ENCODE measurements at regions not wholly inside any gene's neighbourhood (a gene's known extent, or its start where the extent isn't known, plus 50 kb on each side); places are given as distances from the start of the nearest gene placed in this dataset.
A peak's percentile ranks its signal among the peaks of the same experiment; 100 is the strongest.

DNA sequence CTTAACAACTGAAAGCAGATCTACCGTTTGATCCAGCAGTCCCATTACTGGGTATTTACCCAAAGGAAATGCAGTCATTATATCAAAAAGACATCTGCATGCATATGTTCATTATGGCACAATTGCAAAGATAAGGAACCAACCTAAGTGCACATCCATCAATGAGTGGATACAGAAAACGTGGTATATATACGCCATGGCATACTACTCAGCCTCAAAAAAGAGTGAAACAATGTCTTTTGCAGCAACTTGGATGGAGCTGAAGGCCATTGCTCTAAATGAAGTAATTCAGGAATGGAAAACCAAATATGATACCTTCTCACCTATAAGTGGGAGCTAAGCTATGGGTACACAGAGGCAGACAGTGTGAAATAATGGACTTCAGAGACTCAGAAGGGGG is 169.3 kb downstream of the ZBTB18 start:
- no peak for DNase-seq

DNA sequence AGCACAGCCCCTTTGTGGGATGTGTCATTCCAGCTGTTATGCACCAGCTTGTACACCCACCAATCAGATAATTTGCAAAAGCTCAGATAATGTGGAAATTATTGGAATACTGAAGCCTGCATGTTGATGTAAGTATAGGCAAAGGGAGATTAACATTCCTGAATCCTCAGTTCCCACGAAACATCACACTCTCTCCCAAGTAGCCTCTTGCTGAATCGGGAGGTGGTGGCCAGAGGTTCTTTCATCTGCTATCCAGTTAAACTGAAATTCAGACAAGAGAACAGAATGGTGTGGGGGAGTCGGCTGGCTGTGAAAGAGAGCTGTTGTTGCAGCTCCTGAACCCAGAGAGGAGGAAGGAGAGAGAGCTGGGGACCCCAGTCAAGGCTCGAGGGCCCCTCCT is 170.9 kb downstream of the ZBTB18 start:
- DNase-seq = no peak

DNA sequence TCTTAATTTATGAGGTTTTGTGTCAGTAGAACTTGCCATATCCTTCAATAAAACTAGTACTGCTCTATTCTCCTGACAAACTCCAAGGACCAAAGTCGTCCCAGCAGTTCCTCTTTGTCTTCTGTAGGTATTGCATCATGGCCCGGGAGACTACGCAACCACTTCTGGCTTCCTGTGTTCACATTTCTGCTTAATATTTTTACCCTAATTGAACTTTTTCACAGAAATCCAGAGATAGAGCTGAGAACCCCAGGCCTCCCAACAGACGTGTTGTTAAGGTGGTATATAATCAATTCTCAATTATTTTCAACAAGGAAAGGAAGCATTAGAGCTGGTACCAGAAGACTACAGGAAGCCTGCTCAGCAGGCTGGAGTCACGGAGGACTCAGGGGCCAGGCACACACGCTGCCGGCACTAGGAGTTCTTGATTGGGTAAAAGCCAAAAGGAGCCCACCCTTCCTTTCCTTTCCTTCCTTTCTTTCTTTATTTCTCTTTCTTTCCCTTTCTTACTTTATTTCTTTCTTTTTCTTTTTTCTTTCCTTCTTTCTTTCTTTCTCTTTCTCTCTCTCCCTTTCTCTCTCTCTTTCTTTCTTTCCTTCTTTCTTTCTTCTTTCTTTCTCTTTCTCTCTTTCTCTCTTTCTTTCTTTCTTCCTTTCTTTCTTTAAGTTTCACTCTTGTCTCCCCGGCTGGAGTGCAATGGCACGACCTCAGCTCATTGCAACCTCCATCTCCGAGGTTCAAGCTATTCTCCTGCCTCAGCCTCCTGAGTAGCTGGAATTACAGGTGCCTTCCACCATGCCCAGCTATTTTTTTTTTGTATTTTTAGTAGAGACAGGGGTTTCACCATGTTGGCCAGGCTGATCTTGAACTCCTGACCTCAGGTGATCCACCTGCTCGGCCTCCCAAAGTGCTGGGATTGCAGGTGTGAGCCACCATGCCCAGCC is 173.7 kb downstream of the ZBTB18 start:
- DNase-seq = peak in 1 of 3 donors; percentile 39

DNA sequence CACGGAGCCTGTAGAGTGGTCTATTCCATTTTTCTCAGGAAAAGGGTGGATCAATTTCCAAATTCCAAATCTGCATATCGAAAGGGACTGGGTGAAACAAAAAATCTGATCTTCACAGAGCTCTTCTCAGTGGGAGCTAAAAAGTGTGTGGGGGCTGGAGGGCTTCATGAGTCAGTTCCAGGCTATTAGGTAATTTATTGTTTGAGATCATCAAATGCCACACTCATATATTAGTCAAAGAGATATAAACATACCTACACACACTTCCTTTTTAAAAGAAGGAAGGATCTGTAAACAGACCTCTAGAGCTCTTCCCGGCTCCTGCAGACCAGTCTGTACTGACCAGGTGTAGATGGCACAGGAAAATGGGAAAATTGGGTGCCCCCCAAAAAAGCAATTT is 175.4 kb downstream of the ZBTB18 start:
- DNase-seq = no peak

DNA sequence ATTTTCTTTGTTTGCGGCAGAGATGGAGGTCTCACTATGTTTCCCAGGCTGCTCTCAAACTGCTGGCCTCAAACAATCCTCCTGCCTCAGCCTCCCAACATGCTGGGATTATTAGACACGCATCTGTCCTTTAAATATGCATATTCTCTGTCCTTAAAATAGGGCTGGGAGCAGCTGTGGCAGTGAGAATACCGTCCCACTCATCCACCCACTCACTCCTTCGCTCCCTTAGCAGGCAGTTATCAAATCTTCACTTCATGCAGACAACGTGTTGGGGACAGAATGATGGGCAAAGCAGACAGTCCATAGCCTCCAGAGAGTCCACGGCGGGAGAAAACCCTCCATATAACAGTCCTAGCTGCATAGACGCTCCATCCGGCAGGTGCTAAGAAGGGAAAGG is 179.4 kb downstream of the ZBTB18 start:
- DNase-seq = no peak

DNA sequence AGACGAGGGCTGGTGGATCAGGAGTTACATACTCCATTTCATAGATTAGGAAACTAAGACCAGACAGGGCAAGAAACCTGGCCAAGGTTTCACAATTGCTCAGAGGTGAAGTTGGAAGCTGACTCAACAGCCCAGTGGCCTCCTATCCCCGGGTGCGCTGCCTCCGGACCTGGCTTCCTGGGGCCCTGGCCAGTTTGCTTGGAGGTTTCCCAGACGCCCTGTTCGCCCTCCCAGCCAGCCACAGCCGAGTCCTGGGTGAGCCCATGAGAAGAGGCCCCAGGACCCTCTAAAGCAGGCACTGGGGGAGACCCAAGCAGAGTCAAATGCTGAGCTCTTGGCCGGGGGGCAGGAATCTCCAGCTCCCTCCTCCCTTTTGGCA is 180.1 kb downstream of the ZBTB18 start:
- DNase-seq = no peak

DNA sequence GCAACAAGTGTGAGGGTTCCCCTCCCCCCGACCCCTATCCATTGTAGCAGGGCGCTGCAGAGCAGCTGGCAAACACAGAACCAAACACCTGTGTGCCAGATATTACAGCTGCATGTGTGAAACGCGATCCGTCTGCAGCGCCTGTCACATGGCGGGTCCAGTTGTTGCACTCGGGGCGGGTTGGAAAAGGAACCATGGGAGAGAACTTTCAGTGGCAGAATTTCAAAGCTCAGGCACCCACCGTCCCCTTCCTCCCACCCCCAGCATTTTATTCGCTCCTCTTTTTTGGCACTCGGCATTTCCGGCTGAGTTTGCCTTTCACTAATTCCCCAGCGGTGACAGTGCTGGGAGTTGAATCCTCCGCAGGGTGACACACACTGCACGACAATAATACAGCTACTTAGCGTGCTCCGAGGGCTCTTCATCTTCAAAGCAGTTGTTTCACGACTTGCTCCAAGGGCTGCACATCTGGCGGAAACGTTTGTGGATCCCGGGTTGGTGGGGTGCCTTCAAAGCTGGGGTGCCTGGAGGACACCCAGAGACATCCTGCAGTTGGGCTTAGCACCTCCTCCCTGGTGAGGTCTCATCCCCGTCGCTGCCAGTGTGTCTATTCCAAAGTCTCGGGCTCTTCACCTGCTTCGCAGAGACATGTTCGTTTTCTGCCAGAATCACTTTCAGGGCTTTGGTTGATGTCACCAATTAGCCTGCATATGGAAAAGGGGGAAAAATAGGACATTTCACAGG is 180.7 kb downstream of the ZBTB18 start:
- DNase-seq = peak; percentile 65 to 82 (median 76)

DNA sequence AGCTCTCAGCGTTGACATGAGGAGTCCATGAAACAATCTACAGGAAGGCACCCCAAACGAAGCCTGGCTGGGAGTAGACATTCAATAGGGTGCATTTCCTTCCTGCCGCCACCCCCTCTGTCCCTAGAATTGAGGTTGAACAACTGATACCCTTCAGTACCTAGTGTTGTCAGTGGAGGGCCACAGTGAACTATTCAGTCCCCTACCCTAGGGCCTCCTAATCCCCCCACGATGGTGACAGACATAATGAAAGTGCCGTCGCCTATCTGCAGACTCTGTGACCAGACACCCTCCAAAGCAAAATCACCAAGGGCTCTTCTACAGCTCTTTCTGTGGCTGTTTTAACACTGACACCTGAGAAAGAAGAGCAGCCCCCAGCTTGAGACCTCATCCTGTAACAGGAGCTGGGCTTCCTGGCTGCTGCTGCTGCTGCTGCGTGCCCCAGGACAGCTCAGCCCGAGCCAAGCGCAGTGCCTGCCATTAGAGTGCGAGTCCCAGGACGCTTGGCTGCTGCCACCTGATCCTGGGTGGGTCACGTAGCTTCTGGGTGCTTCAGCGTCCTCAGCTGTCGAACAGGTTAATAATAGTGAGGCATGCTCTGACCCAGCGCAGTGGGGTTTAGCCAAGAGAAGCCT is 183.0 kb downstream of the ZBTB18 start:
- DNase-seq = peak; percentile 43 to 51 (median 50)

DNA sequence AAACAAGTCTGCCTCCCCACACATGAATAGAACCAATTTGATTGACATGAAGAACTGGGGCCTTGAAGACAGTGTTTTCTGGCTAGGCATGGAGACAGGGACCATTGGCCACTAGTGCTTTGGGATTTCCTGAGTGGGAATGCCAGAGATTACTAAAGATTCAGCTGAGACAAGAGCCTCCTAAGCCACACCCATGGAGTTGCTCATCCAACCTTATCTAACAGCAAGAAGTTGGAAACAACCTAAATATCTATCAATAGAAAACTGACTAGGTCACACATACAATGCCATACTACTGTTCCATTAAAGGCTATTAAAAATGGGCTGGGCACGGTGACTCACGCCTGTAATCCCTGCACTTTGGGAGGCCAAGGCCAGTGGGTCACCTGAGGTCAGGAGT is 184.1 kb downstream of the ZBTB18 start:
- no peak for DNase-seq

DNA sequence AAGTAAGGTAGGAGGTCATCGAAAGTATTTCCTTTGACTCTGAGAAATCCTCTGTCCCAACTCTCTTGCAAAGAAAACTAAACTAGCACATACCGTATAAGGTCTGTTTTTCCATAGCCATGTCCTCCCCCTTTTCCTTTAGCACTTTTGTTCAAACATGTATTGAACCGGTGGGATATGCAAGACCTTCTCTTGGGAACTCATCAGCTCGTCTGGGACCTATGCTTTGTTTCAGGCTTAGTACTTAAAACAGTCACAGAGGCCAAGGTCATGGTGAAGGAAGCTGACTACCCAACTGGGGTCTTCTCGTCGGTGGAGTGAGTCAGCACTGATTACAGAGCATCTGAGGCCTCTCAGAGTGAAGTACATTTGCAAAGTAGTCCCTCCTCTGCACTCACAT is 185.0 kb downstream of the ZBTB18 start:
- no peak for DNase-seq

DNA sequence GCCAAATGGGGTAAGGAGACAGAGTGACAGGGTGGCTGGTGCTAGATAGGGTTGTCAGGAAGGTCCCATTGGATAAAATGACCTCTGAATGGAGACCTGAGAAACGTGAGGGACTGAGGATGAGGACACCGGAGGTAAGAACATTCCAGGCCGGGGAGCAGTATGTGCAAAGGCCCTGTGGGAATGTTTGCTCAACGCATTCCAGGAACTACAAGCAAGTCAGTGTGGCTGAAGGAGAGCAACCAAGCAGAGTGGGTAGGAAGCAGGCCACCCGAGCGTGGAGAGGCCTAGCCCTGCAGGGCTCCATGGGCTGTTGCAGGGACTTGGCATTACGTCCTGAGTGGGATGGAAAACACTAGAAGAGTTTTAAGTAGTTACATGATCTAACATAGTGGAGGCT is 185.6 kb downstream of the ZBTB18 start:
- DNase-seq = no peak

DNA sequence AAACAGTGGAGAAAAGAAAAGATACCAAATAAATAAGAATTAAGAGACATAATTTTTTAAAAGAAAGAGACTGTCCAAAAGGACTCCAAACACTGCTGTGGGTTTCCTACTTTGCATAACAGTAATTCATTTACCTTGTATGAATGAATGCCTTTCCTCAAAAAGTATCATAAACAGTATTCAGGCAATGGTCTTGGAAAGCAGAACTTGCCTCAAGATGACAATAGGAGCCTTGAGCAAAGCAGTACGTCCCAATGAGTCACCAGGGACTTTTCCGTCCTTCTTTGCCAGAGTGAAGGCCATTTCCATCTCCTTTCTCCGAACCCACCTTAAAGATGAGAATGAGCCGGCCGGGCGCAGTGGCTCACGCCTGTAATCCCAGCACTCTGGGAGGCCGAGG is 186.4 kb downstream of the ZBTB18 start:
- no peak for DNase-seq

DNA sequence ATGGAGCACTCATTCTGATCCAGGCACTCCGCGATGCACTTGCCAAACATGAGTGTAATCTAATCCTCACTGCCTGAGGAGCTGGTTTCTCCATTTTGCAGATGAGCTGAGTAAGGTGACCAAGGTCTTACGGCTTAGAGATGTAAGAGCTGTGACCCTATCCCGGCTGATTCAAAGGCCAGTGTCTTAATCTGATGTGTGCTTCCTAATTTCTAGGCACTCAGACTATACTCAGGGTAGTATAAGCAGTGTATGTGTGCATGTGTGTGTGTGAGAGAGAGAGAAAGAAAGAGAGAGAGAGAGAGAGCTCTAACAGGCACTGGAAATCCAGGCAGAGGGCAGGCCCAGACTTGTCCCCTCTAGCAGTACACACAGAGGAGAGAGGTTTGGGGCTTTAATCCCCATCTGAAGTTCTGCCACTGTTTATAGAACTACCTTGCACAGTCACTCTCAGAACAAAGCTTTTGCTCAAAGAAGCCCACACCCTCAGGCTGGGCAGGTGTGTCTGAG is 188.2 kb downstream of the ZBTB18 start:
- no peak for DNase-seq

DNA sequence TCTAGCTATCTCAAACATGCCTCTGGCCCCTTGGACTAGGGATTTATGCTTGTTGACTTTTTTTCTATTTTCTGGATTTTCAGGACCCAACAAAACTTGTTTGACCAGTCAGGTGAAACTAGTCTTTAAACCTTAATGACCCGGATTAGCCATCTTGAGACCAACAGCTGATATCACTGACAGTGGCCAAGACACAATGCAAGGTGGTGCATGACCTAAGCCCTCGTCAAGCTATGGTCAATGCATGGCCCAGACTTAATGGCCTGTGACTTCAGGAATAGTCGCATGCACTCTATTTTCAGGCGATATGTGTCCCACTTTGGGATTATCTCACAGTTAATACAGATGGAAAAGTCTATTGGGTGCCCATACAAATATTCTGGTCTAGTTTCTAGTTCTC is 190.4 kb downstream of the ZBTB18 start:
- DNase-seq = no peak

DNA sequence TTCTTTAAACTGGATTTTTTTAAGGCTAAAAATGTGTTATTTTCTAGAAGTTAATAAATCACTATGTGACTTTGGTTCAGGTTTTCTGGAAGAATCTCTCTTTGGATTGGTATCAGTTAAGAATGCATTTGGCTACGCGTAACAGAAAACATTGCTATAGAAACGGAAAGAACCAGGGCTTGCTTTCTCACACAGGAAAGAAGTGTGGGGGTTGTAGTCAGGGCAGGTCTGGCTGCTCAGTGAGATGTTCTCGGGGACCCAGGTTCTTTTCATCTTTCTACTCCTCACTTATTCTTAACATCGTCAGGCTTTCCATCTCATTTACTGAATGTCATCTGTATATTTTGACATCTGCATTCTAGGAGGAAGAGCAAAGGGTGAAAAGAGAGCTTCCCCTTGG is 191.4 kb downstream of the ZBTB18 start:
- DNase-seq = no peak

DNA sequence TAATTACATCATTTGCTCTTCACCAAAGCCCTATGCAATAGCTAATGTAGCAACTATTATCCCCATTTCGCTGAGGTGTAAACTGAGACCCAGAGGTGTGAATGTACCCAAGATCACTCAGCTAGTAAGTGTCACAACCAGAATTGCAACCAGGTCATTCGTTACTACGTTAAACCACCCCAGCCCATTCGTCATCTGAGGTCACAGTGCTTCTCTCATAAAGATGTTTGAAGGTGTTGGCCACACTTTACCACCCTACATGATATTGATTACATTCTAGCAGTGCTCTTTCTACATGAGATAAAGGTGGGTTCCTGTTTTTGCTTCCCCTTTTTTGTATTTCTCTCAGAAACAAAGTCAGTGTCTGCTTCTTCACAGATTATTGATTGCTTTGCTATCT is 195.3 kb downstream of the ZBTB18 start:
- no peak for DNase-seq

DNA sequence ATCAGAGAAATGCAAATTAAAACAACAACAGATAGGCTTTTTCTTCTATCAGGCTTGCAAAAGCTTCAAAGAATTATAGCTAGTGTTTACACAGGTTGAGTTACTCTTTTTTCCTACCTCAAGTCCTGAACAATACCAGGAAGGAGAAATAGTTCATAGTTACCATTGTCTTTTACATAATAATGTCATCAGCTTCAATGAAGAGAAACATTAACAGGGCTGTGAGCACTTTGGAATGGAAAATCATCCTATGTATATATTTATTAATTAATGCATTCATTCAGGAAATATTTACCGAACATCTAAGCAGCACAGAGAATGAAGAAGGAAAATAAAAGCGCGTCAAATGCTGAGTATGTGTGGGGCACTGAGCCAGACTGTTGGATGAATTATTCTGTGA is 197.3 kb downstream of the ZBTB18 start:
- no peak for DNase-seq

DNA sequence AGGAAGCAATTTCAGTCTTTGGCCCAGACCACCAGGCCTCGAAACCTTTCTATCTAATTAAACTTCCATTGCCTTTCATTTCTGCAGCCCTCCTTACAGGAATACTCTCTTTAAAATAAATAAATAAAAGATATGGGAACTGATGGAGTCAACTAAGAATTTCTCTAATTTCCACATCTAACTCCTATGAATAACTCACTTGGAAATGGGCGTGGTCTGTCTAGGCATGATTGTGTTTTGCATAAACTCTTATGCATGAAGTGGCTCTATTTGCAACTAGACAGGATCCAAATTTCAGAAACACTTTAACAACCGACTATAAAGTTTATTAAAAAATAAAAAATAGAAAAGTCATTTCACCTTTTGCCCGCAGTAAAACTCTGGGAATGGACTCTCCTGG is 199.5 kb downstream of the ADSS2 start:
- no peak for DNase-seq

DNA sequence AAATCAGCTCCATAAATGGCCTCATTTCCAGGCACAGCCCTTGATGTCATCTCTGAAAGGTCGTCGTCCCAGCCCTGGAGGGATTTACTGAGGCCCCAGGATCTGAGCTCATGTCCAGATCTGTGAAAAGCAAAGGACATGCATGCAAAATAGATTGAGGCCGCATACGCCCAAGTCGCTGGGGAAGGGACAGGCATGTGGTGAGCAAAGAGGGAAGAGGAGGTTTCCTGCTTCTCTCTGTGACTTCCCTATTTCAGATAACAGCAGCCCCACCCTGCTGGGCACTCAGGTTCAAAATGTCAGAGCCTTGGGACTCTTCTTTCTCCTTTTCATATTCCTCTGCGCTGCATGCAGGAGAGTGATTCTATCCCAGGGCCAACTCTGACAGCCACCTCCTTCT is 197.2 kb downstream of the ADSS2 start:
- DNase-seq = peak in 1 of 3 donors; percentile 30

DNA sequence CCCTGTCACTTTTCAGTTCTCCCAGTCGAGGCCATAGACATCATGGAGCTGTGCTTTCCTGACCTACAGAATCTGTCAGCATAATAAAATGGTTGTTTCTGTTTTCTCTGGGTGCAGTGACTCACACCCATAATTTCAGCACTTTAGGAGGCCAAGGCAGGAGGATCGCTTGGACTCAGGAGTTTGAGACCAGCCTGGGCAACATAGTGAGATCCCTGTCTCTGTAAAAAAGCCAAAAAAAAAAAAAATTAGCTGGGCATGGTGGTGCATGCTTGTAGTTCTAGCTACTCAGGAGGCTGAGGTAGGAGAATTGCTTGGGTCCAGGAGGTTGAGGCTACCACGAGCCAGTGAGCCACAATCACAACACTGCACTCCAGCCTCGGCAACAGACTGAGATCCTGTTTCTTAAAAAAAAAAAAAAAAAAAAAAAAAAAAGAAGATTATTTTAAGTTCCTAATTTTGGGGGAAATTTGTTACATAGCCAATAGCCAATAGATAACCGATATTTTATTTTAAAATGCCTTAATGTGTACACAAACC is 196.2 kb downstream of the ADSS2 start:
- DNase-seq = no peak

DNA sequence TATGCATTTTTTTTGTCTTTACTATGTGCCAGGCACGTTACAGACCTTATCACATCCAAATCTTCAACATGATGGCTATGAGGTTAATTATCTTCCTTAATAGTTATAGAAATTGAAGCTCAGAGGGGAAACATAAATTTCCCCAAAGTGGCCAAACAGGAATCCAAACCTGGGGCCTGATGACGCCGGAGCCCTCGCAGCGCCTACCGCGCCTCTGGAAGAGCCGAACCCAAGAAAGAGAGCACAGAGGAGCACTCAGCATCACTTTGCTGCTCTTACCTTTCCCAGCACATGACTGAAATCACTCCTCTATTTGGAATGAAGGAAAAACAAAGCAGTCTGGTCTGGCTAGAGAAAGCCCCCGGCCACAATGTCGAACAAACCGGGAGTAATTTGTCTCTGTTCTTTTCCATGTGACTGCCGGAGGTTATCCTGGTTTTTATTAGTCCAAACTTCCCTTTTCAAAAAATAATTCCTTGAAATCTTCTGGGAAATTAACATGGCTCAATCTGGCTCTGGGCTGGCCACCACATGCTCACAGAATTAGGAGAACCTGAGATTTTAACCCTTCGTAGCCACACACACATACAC is 195.5 kb downstream of the ADSS2 start:
- no peak for DNase-seq

DNA sequence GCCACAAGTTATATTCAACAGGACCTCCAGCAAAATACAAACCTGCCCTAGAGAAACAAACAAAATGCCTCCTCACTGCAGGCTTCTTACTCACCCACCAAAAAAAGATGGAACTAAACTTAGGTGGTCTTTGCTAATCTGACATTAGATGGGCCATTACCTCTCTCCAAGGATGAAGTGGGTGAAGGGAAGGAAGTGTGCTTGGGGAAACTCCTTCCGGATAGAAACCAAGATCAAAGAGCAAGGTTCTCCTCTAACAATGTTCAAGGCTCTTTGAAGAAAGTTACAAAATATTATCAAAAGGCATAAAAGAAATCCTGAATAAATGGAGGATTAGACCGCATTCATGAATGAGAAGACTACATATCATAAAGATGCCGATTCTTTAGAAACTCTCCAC is 187.5 kb downstream of the ADSS2 start:
- no peak for DNase-seq
